Prostate gland (tissue), 2 donors: ENCODE measurements at regions not wholly inside any gene's neighbourhood (a gene's known extent, or its start where the extent isn't known, plus 50 kb on each side); places are given as distances from the start of the nearest gene placed in this dataset.
"Not testable (repeated sequence)": the region's sequence is repeated elsewhere in the genome, so short reads cannot be mapped to it uniquely, and the experiment has no call there.

ENCODE experiments used
- DNase-seq: peaks from one replicate; pipeline ENCODE4 v3.0.0-alpha.2; 2019; ENCODE audit warnings: low spot score
- H3K27ac ChIP-seq, 2 donors: fragments of 200-600 bp; sonication (generic); 2 replicates each; pipeline ENCODE4 v1.5.1; 2017 to 2019
- H3K27me3 ChIP-seq: fragments of 200-600 bp; sonication (generic); replicated peaks from 2 replicates; pipeline ENCODE4 v1.5.1; 2019; ENCODE audit not compliant: insufficient read depth
- H3K36me3 ChIP-seq, 2 donors: fragments of 200-600 bp; sonication (generic); 1 replicate in 1 of 2; 2 replicates in 1 of 2; pipeline versions ENCODE4 v1.5.1 to v1.8.1; 2017 to 2019
- H3K4me1 ChIP-seq: fragments of 200-600 bp; sonication (generic); replicated peaks from 2 replicates; pipeline ENCODE4 v1.5.1; 2019
- H3K4me3 ChIP-seq, 2 donors: fragments of 200-600 bp; sonication (generic); 2 replicates each; pipeline ENCODE4 v1.5.1; 2017 to 2019
- H3K9me3 ChIP-seq: fragments of 200-600 bp; sonication (generic); 2 replicates; pipeline ENCODE4 v1.5.1; 2017
- POLR2A ChIP-seq: fragments of 450-650 bp; IDR thresholded peaks from one replicate; pipeline ENCODE4 v1.6.1; 2016; ENCODE audit warnings: antibody characterized with exemption, mild to moderate bottlenecking
- POLR2AphosphoS5 ChIP-seq: sonication (generic); formaldehyde crosslinking; IDR thresholded peaks from one replicate; pipeline ENCODE4 v1.6.1; 2017; ENCODE audit warnings: antibody characterized with exemption
- WGBS: methylation state at CpG from one replicate; pipeline ENCODE4 v1.1.5; 2018; 5-methylcytosine and 5-hydroxymethylcytosine counted together
- intact Hi-C: fragments of 100-400 bp; cut with DNase I; formaldehyde crosslinking; loops from one replicate; pipeline ENCODE4 v1.14.2; 2022
- TF ChIP-seq, protein P1 (sequence below), 4 experiments: fragments of 200-600 bp in 2 of 4; fragments of 450-650 bp in 2 of 4; sonication (generic) in 2 of 4; IDR thresholded peaks; 1 replicate in 3 of 4; 2 replicates in 1 of 4; pipeline ENCODE4 v1.5.1; 2016 to 2019; ENCODE audit warnings: antibody characterized with exemption in 4 of 4, mild to moderate bottlenecking in 2 of 4, moderate library complexity in 2 of 4

DNA sequence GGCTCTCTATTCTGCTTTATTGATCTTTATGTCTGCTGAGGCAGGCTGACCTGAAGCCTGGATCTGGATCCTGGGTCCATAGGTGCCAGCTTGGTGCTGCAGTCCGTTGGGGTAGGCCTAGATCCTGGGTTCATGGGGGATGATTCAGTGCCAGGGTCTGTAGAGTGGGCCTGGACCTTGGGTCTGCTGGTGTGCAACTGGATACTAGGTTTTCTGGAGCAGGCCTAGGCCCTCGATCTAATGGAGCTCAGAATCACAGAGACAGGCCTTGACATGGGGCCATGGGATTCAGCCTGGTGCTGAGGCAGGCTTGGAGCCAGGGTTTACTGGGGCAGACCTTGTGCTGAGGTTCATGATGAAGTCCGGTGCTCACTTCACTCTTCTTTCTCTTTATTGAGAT lies 358.6 kb downstream of the TEX13C start:
- WGBS = 68% methylated on average over 3 of the region's 3 CpGs
- DNase-seq = no peak
- no peaks in the 10 kb centered on the region for H3K27me3 ChIP-seq
- H3K9me3 ChIP-seq = no peaks in the 10 kb centered on the region
- no peaks in the 10 kb centered on the region for H3K4me1 ChIP-seq
- H3K27ac ChIP-seq = no peak overlapping the region
- H3K4me3 ChIP-seq = no peak overlapping the region
- no peaks in the 10 kb centered on the region for H3K36me3 ChIP-seq
- TF ChIP-seq, protein P1, sequence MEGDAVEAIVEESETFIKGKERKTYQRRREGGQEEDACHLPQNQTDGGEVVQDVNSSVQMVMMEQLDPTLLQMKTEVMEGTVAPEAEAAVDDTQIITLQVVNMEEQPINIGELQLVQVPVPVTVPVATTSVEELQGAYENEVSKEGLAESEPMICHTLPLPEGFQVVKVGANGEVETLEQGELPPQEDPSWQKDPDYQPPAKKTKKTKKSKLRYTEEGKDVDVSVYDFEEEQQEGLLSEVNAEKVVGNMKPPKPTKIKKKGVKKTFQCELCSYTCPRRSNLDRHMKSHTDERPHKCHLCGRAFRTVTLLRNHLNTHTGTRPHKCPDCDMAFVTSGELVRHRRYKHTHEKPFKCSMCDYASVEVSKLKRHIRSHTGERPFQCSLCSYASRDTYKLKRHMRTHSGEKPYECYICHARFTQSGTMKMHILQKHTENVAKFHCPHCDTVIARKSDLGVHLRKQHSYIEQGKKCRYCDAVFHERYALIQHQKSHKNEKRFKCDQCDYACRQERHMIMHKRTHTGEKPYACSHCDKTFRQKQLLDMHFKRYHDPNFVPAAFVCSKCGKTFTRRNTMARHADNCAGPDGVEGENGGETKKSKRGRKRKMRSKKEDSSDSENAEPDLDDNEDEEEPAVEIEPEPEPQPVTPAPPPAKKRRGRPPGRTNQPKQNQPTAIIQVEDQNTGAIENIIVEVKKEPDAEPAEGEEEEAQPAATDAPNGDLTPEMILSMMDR (IDR thresholded peaks at IDR 0.05) = no peak
- TF ChIP-seq POLR2A (no peak), POLR2AphosphoS5 (no peak)
- intact Hi-C loops = no loop called here

DNA sequence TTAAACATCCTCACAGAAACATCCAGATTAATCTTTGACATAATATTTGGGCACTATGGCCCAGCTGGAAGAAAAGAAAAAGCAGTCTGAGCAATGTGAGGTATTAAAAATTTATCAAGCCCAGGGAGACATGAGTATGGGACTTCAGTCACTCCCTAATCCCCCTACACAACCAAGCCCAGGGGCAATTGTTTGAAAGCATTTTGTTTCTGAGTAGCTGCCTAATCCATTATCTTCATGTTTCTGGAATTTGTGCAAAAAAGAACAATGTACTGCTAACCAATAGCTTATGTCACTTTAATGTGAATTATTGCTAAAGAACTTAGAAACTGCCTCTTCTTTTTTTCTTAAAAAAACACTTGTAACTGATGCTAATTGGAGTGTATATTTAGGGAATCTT lies 360.7 kb downstream of the TEX13C start:
- Histone ChIP-seq H3K9me3 (no peaks in the 10 kb centered on the region), H3K36me3 (no peaks in the 10 kb centered on the region), H3K27ac (no peak overlapping the region), H3K27me3 (no peaks in the 10 kb centered on the region), H3K4me1 (no peaks in the 10 kb centered on the region), H3K4me3 (no peak overlapping the region)
- intact Hi-C loops = no loop called here
- no peak for DNase-seq
- TF ChIP-seq POLR2AphosphoS5 (no peak), POLR2A (no peak)
- TF ChIP-seq, protein P1 (IDR thresholded peaks at IDR 0.05) = no peak

DNA sequence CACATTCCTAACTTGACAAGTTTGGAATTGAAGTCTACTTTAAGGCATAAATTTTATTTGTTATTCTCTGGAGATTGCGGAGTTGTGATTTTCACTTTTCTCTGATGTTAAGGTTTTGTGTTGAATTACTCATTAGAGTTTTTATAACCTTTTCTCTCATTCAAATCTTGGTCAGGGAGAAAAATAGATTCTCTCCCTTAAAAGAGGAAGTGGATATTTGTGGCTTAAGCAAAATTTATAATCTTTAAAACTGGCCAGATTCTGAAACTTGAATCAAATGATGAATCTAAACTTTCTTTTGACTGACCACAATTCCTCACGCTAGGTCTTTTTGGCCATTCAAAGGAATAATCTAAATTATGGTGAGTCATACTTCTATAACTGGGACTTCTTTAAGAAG lies 361.4 kb downstream of the TEX13C start:
- Histone ChIP-seq H3K4me1 (no peaks in the 10 kb centered on the region), H3K27ac (no peak overlapping the region), H3K4me3 (no peak overlapping the region), H3K27me3 (no peaks in the 10 kb centered on the region), H3K9me3 (no peaks in the 10 kb centered on the region), H3K36me3 (no peaks in the 10 kb centered on the region)
- no peak for DNase-seq
- 85% methylated on average over 2 of the region's 2 CpGs for WGBS
- TF ChIP-seq, protein P1 (IDR thresholded peaks at IDR 0.05) = no peak
- TF ChIP-seq POLR2A = no peak
- TF ChIP-seq POLR2AphosphoS5 = no peak
- intact Hi-C loops = no loop called here

DNA sequence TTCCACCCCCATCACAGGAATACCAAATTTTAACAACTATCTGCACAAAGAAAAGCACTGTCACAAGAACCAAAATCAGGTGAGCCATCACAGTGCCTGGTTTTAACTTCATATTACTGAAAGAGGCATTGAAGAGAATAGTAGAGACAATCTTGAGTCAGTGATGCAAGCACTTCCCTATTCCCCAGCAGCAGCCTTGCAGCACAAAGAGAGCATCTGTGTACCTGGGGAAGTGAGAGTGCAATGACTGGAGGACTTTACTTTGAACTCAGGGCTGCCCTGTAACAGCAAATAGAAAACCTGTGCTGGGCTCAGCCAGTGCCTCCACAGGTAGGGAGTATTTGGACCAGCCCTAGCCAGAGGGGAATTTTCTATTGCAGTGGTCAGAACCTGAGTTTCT lies 361.8 kb downstream of the TEX13C start:
- Histone ChIP-seq H3K36me3 (no peaks in the 10 kb centered on the region), H3K4me1 (no peaks in the 10 kb centered on the region), H3K27ac (no peak overlapping the region), H3K9me3 (no peaks in the 10 kb centered on the region), H3K27me3 (no peaks in the 10 kb centered on the region), H3K4me3 (no peak overlapping the region)
- no peak for TF ChIP-seq POLR2A
- TF ChIP-seq POLR2AphosphoS5 = no peak
- TF ChIP-seq, protein P1 (IDR thresholded peaks at IDR 0.05) = no peak
- no peak for DNase-seq
- intact Hi-C loops = no loop called here

DNA sequence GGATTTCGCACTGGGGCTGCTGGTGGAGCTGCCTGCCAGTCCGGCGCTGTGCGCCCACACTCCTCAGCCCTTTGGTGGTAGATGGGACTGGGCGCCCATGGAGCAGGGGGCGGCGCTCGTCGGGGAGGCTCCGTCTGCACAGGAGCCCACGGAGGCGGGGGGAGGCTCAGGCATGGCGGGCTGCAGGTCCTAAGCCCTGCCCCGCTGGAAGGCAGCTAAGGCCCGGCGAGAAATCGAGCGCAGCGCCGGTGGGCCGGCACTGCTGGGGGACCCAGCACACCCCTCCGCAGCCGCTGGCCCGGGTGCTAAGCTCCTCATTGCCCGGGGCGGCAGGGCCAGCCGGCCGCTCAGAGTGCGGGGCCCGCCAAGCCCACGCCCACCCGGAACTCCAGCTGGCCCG lies 370.9 kb downstream of the TEX13C start:
- not testable (repeated sequence) for DNase-seq, H3K4me3 ChIP-seq
- WGBS = no CpG with 5 or more reads among the region's 33 CpGs

More for the DNA sequence above, 370.9 kb downstream of the TEX13C start:
- H3K27ac ChIP-seq, intact Hi-C loops, H3K9me3 ChIP-seq, H3K36me3 ChIP-seq, H3K27me3 ChIP-seq, H3K4me1 ChIP-seq: not testable (repeated sequence)
